Effector memory CD8-positive, alpha-beta T cell (primary cell): ENCODE measurements at regions not wholly inside any gene's neighbourhood (a gene's known extent, or its start where the extent isn't known, plus 50 kb on each side); places are given as distances from the start of the nearest gene placed in this dataset.

Experiments
- ATAC-seq: fragments of 150-1000 bp; cut with Tn5 transposase; replicated peaks from 2 replicates; pipeline ENCODE4 v1.10.0; 2021; ENCODE audit warnings: mild to moderate bottlenecking, moderate library complexity
- DNase-seq, 3 experiments: peaks; one replicate each; pipeline ENCODE4 v3.0.0; 2021
- H3K27ac Mint-ChIP-seq, 2 donors: one replicate each; pipeline ENCODE4 v1.8.0; 2022; ENCODE audit warnings: mild to moderate bottlenecking in 2 of 2, mixed read lengths in 2 of 2, moderate library complexity in 2 of 2
- H3K27me3 Mint-ChIP-seq, 2 donors: one replicate each; pipeline ENCODE4 v1.8.0; 2022; ENCODE audit warnings: mixed read lengths in 2 of 2
- H3K36me3 Mint-ChIP-seq: one replicate; pipeline ENCODE4 v1.8.0; 2022; ENCODE audit warnings: mild to moderate bottlenecking, moderate library complexity, mixed read lengths; ENCODE audit not compliant: insufficient read depth
- H3K4me1 Mint-ChIP-seq, 2 donors: one replicate each; pipeline ENCODE4 v1.8.0; 2022; ENCODE audit warnings: low read depth in 2 of 2, mixed read lengths in 2 of 2
- H3K4me3 Mint-ChIP-seq, 2 donors: one replicate each; pipeline ENCODE4 v1.8.0; 2022; ENCODE audit warnings: mild to moderate bottlenecking in 2 of 2, mixed read lengths in 2 of 2, moderate library complexity in 2 of 2
- H3K9me3 Mint-ChIP-seq, 2 donors: one replicate each; pipeline ENCODE4 v1.8.0; 2022; ENCODE audit warnings: mixed read lengths in 2 of 2

DNA sequence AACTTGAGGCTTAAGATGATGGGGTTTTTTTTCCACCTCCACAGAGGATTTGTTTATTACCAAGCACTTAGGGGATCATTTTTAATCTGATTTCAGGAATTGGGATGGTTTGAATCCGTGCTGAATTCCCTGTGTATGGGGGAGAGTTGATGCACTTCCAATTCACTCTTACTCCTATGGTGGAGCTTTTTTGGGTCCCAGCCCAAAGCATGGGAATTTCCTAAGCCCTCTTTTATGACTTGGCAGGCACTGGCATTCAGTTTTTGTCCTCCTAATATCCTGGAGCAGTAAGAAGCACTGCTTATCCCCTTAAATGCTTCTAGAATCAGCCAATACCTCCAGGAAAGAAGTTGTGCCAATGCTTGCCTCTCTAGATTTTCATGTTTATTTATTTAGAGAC, 78.7 kb downstream of the HYCC1 start:
- no peak for DNase-seq
- peaks cover 0 to 6% of the 10 kb centered on the region in 2 donors for H3K27me3 Mint-ChIP-seq

DNA sequence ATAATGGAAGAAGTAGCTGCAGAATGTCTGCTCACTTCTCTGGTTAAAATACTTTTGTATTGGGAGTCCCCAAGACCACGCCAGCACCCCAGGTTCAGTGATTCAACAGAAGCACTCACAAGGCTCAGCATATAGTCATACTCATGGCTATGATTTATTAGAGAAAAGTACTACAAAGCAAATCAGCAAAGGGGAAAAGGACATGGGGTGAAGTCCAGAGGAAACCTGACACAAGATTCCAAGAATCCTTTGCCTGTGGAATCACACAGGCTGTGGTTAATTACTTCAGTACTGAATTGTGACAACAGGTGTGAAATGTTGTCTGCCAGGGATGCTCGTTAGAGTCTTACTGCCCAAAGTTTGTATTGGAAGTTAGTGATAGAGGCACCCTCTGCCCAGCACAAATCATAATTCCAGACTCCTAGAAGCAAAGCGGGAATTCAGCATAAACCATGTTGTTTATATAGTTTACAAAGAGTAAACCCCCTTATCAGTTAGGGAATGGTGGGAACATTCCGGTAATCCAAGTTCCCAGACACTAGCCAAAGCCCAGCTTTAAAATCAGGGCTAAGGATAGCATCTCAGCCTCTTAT, 79.4 kb downstream of the HYCC1 start:
- Mint-ChIP-seq H3K4me1 (no peaks in the 10 kb centered on the region), H3K9me3 (no peaks in the 10 kb centered on the region), H3K4me3 (no peak overlapping the region), H3K36me3 (peaks cover 2% of the 10 kb centered on the region), H3K27me3 (peaks cover 0 to 6% of the 10 kb centered on the region in 2 donors), H3K27ac (no peak overlapping the region)
- DNase-seq (no peak), ATAC-seq (no peak)

More for the DNA sequence above, 78.7 kb downstream of the HYCC1 start:
- no peak for ATAC-seq
- Mint-ChIP-seq H3K4me3 (no peak overlapping the region), H3K4me1 (no peaks in the 10 kb centered on the region), H3K36me3 (peaks cover 2% of the 10 kb centered on the region), H3K27ac (no peak overlapping the region), H3K9me3 (no peaks in the 10 kb centered on the region)

DNA sequence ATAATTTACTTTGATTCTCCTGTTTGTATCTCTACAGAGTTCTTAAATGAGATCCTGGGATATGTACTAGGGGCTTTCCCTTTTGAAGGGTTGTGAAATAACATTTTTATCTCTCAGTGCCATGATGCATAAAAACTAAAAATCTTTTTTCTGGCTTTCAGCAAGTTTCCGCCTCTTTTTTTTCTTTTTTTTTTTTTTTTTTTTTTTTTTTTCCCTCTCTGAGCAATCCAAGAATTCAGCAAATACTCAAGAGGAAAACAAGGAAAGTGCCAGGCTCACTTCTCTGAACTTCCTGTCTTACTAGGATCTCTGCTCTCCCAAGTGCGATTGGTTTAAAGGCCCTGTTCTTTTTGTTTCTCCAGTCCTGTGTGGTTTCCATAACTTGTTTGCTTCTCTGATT, 79.9 kb downstream of the HYCC1 start:
- Mint-ChIP-seq H3K36me3 (peaks cover 2% of the 10 kb centered on the region), H3K9me3 (no peaks in the 10 kb centered on the region), H3K4me1 (no peaks in the 10 kb centered on the region), H3K27ac (no peak overlapping the region), H3K27me3 (peaks cover 0 to 6% of the 10 kb centered on the region in 2 donors), H3K4me3 (no peak overlapping the region)
- ATAC-seq, result no peak
- no peak for DNase-seq

DNA sequence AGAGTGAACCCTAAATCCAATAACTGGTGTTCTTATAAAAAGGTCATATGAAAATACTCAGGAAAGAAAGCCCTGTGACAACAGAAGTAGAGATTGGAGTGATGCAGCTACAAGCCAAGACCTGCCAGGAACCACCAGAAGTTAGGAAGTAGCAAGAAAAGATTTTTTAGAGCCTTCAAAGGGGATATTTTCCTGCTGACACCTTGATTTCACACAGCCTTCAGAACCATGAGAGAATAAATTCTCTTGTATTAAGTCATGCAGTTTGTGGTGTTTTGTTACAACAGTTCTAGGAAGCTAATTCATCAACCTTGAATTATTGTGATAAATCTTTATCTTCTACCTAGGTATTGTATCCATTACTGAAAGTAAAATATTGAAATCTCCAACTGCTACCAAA, 81.0 kb downstream of the HYCC1 start:
- ATAC-seq (no peak), DNase-seq (no peak)
- Mint-ChIP-seq H3K27ac (no peak overlapping the region), H3K4me3 (no peak overlapping the region), H3K4me1 (no peaks in the 10 kb centered on the region), H3K27me3 (peaks cover 0 to 6% of the 10 kb centered on the region in 2 donors), H3K9me3 (no peaks in the 10 kb centered on the region), H3K36me3 (peaks cover 2% of the 10 kb centered on the region)

DNA sequence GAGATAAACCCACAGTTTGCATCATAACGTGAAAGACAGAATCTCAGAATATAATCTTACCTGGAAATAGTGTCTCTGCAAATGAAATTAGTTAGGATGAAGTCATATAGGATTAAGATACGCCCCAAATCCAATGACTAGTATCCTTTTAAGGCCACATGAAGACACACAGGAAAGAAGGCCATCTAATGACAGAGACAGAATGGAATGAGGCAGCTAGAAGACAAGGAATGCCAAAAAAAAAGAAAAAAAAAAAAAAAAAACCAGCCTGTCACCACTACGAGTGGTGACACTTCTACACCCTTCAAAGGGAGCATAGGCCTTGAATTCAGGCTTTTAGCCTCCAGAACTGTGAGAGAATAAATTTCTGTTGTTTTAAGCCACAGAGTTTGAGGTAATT, 82.9 kb downstream of the HYCC1 start:
- Mint-ChIP-seq H3K4me3 (no peak overlapping the region), H3K27ac (no peak overlapping the region), H3K27me3 (peaks cover 0 to 6% of the 10 kb centered on the region in 2 donors), H3K36me3 (no peaks in the 10 kb centered on the region), H3K9me3 (peaks cover 0 to 2% of the 10 kb centered on the region in 2 donors), H3K4me1 (no peaks in the 10 kb centered on the region)
- DNase-seq, result no peak
- no peak for ATAC-seq

DNA sequence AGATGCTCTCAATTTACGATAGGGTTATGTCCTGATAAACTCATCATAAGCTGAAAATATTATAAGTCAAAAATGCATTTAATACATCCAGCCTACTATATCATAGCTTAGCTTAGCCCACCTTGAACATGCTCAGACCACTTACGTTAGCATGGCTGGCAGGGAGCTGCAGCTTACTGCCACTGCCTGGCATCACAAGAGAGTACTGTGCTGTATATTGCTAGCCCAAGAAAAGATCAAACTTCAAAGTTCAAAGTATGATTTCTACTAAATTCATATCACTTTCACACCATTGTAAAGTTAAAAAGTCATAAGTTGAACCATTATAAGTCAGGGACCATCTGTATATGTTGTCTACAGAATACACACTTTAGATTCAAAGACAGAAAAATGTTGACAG, 91.6 kb downstream of the HYCC1 start:
- DNase-seq (no peak), ATAC-seq (no peak)
- Mint-ChIP-seq H3K9me3 (peaks cover 0 to 2% of the 10 kb centered on the region in 2 donors), H3K27me3 (no peaks in the 10 kb centered on the region), H3K4me3 (no peak overlapping the region), H3K4me1 (no peaks in the 10 kb centered on the region), H3K27ac (no peak overlapping the region), H3K36me3 (no peaks in the 10 kb centered on the region)

DNA sequence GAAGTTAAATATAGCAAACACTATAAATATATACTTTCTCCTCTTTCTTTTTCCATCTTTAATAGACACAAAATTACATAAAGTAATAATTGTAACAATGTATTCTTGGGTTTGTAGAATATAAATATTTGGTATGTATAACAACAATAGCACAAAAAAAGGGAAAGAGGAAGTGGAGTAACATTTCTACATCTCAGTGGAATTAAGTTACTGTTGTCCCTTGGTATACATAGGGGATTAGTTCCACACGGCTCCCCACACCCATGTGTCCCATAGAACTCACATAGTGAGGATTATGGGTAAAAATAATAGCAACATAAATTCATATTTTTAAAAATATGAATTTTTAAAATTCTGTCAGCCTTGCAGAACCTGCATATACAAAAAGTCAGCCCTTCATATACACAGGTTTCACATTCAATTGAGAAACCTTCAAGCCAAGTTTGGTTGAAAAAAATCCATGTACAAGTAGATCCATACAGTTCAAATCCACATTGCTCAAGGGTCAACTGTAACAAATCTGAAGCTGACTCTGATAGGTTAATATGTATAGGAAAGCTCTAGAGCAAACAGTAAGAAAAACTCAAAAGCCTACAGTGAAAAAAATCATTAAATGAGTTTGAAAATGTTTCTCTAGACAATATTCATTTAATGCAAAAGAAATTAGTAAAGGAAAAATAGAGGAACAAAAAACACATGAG, 92.4 kb downstream of the HYCC1 start:
- no peaks in the 10 kb centered on the region for H3K4me1 Mint-ChIP-seq
- ATAC-seq (no peak), DNase-seq (no peak)
- peaks cover 0 to 2% of the 10 kb centered on the region in 2 donors for H3K9me3 Mint-ChIP-seq
- H3K27me3 Mint-ChIP-seq, result no peaks in the 10 kb centered on the region
- H3K4me3 Mint-ChIP-seq, result no peak overlapping the region
- no peak overlapping the region for H3K27ac Mint-ChIP-seq
- no peaks in the 10 kb centered on the region for H3K36me3 Mint-ChIP-seq

DNA sequence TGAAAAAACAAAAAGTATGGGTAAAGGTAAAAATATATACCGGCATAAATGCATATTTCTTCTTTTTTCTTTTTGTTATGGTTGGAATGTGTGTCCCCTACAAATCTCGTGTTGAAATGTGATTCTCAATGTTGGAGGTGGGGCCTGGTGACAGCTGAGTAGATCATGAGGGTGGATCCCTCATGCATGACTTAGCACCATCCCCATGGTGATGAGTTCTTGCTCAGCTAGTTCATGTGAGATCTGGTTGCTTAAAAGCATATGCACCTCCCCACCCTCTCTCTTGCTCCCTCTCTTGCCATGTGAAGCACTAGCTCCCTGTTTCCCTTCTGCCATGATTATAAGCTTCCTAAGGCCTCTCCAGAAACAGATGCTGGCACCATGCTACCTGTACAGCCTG, 93.3 kb downstream of the HYCC1 start:
- no peak for ATAC-seq
- DNase-seq, result no peak
- no peaks in the 10 kb centered on the region for H3K4me1 Mint-ChIP-seq

DNA sequence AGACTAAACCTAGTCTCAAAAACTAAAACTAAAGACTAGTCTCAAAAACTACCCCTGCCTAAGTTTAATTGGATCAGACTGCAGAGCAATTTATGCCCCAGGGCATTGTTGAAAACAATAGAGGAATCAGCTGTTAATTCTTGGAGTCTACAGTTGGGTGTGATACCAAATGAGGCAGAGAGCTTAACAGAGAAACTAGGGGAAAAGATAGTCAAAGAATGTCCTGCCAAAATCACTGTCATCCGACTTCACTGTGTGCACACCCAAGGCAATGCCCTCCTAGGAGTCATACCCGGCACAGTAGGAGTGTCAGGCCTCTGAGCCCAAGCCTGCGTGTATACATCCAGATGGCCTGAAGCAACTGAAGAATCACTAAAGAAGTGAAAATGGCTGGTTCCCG, 90.5 kb upstream of the TOMM7 start:
- Mint-ChIP-seq H3K27me3 (peaks cover 0 to 6% of the 10 kb centered on the region in 2 donors), H3K27ac (no peak overlapping the region), H3K4me1 (no peaks in the 10 kb centered on the region), H3K36me3 (no peaks in the 10 kb centered on the region), H3K4me3 (no peak overlapping the region), H3K9me3 (peaks cover 0 to 11% of the 10 kb centered on the region in 2 donors)
- DNase-seq (no peak), ATAC-seq (no peak)

More for the DNA sequence above, 93.3 kb downstream of the HYCC1 start:
- H3K9me3 Mint-ChIP-seq, result no peaks in the 10 kb centered on the region
- no peaks in the 10 kb centered on the region for H3K36me3 Mint-ChIP-seq
- no peak overlapping the region for H3K27ac Mint-ChIP-seq
- no peaks in the 10 kb centered on the region for H3K27me3 Mint-ChIP-seq
- no peak overlapping the region for H3K4me3 Mint-ChIP-seq

DNA sequence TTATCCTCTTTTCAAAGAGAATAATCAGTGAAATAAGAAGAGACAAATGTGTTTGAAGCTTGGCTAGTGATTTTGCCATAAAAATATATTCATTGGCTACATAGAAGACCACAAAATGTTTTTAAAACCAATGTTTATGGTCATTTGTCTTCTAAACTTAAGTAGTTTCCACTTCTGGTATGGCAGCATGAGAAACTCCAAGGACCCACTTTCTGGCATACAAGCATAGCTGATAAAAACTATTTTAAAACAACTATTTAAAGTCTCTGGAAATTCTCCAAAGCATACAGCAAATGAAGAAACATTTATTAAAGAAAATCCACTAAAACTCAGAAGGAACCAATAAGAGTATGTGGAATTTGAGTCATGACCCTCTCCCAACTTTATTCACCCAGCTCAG, 89.2 kb upstream of the TOMM7 start:
- DNase-seq, result no peak

DNA sequence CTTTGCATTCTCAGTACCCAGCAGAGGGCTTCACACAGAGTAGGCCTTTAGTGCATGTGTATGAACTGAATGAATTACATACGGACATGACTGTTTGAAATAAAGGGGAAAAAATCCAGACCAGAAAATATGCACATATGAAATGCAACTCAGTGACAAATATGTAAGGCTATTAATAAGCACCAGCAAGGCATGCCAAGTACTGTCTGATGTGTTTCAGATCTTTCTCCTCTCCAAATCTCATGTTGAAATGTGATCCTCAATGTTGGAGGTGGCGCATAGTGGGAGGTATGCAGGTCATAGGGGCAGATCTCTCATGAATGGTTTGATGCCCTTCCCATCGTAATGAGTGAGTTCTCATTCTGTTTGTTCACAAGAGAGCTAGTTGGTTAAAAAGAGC, 87.3 kb upstream of the TOMM7 start:
- ATAC-seq (no peak), DNase-seq (no peak)
- H3K4me1 Mint-ChIP-seq, result no peaks in the 10 kb centered on the region
- no peak overlapping the region for H3K27ac Mint-ChIP-seq
- no peak overlapping the region for H3K4me3 Mint-ChIP-seq
- H3K36me3 Mint-ChIP-seq, result no peaks in the 10 kb centered on the region
- H3K9me3 Mint-ChIP-seq, result peaks cover 0 to 11% of the 10 kb centered on the region in 2 donors
- H3K27me3 Mint-ChIP-seq, result peaks cover 0 to 6% of the 10 kb centered on the region in 2 donors

More for the DNA sequence above, 89.2 kb upstream of the TOMM7 start:
- H3K36me3 Mint-ChIP-seq, result no peaks in the 10 kb centered on the region
- H3K9me3 Mint-ChIP-seq, result peaks cover 0 to 11% of the 10 kb centered on the region in 2 donors
- no peak for ATAC-seq
- no peak overlapping the region for H3K27ac Mint-ChIP-seq
- H3K4me3 Mint-ChIP-seq, result no peak overlapping the region
- H3K27me3 Mint-ChIP-seq, result peaks cover 0 to 6% of the 10 kb centered on the region in 2 donors
- H3K4me1 Mint-ChIP-seq, result no peaks in the 10 kb centered on the region

DNA sequence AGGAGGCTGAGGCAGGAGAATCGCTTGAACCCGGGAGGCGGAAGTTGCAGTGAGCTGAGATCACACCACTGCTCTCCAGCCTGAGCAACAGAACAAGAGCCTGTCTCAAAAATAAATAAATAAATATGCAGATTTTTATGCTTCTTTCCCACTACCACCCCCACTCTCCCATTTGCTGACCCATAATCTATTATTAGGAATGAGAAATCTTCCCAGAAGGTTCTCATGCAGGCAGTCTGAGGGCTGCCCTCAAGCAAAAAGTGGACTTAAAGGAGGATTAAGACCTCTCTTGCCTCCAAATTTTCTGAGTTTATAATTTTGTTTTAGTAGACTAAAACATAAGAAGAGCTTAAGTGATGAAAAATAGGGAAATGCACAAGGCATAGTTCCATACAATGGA, 85.2 kb upstream of the TOMM7 start:
- DNase-seq (no peak), ATAC-seq (no peak)
- H3K27me3 Mint-ChIP-seq, result no peaks in the 10 kb centered on the region
- H3K27ac Mint-ChIP-seq, result no peak overlapping the region
- no peaks in the 10 kb centered on the region for H3K36me3 Mint-ChIP-seq
- no peaks in the 10 kb centered on the region for H3K4me1 Mint-ChIP-seq
- H3K9me3 Mint-ChIP-seq, result no peaks in the 10 kb centered on the region
- H3K4me3 Mint-ChIP-seq, result no peak overlapping the region

DNA sequence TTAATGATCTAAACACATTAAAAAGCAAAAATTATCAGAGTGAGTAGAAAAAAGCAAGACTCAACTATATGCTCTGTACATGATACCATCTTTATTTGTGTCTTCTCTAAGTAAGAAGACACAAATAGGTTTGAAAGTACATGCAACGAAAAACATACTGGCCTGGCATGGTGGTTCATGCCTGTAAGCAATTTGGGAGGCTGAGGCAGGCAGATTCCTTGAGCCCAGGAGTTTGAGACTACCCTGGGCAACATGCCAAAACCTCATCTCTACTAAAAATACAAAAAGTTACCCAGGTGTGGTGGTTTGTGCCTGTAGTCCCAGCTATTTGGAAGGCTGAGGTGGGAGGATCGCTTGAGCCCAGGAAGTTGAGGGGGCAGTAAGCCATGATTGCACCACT, 78.1 kb upstream of the TOMM7 start:
- ATAC-seq, result no peak
- Mint-ChIP-seq H3K27ac (no peak overlapping the region), H3K36me3 (no peaks in the 10 kb centered on the region), H3K4me3 (no peak overlapping the region), H3K4me1 (peaks cover 0 to 4% of the 10 kb centered on the region in 2 donors), H3K9me3 (no peaks in the 10 kb centered on the region), H3K27me3 (peaks cover 11 to 14% of the 10 kb centered on the region in 2 donors)
- no peak for DNase-seq

DNA sequence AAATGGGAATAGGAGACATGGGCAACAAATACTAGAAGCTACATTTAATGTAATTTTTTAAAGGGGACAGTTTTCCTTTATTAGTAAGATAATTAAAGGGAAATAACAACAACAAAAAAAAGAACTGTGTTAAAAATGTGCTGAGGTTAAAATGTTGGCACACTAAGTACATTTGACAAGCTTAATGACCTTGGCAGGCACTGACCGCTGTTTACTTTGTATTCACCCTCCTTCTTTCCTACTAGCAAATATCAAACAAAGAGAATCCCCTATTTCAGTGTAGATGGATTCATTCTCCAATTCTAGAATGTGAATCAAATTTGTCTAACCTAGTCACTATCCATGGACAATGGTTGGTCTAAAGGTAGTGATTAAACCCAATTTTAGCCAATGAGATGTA, 77.5 kb upstream of the TOMM7 start:
- peaks cover 0 to 4% of the 10 kb centered on the region in 2 donors for H3K4me1 Mint-ChIP-seq
- peaks cover 18 to 21% of the 10 kb centered on the region in 2 donors for H3K27me3 Mint-ChIP-seq
- H3K9me3 Mint-ChIP-seq, result no peaks in the 10 kb centered on the region
- no peak overlapping the region for H3K27ac Mint-ChIP-seq
- H3K36me3 Mint-ChIP-seq, result no peaks in the 10 kb centered on the region
- no peak for ATAC-seq
- no peak overlapping the region for H3K4me3 Mint-ChIP-seq
- no peak for DNase-seq
